ENCODE measurements at regions not wholly inside any gene's neighbourhood (a gene's known extent, or its start where the extent isn't known, plus 50 kb on each side); places are given as distances from the start of the nearest gene placed in this dataset.

DNA sequence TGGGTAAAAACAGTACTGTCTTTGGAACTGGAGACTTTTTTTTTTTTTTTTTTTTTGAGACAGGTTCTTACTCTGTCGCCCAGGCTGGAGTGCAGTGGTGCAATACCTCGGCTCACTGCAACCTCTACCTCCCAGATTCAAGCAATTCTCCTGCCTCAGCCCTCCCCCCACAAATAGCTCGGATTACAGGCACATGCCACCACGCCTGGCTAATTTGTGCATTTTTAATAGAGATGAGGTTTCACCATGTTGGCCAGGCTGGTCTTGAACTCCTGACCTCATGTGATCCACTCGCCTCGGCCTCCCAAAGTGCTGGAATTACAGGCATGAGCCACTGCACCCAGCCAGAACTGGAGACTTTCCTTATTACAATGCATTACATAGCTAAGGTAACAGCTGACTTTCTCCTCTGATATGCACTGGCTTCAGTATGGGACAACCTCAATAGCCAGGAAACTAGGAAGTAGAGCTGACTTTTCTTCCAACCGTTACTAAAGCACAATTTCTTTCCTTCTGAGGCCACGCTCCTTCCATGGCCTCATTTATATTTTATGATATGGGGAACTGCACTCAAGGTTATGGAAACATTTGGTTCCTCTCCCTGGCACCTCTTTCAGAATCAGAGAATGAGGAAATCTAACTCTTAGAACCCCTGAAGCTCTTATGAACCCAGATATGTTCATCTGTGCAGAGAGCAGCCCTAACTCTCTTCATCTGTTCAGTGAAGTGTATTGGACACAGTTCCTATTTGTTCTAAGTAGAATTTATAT is 53.5 kb upstream of the FAM9B start:
- no peak for TF ChIP-seq ZFX (IDR thresholded peaks at IDR 0.05)
- TF ChIP-seq, protein P1, sequence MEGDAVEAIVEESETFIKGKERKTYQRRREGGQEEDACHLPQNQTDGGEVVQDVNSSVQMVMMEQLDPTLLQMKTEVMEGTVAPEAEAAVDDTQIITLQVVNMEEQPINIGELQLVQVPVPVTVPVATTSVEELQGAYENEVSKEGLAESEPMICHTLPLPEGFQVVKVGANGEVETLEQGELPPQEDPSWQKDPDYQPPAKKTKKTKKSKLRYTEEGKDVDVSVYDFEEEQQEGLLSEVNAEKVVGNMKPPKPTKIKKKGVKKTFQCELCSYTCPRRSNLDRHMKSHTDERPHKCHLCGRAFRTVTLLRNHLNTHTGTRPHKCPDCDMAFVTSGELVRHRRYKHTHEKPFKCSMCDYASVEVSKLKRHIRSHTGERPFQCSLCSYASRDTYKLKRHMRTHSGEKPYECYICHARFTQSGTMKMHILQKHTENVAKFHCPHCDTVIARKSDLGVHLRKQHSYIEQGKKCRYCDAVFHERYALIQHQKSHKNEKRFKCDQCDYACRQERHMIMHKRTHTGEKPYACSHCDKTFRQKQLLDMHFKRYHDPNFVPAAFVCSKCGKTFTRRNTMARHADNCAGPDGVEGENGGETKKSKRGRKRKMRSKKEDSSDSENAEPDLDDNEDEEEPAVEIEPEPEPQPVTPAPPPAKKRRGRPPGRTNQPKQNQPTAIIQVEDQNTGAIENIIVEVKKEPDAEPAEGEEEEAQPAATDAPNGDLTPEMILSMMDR (conservative IDR thresholded peaks at IDR 0.05): no peak
- H3K27ac ChIP-seq: no peak overlapping the region

DNA sequence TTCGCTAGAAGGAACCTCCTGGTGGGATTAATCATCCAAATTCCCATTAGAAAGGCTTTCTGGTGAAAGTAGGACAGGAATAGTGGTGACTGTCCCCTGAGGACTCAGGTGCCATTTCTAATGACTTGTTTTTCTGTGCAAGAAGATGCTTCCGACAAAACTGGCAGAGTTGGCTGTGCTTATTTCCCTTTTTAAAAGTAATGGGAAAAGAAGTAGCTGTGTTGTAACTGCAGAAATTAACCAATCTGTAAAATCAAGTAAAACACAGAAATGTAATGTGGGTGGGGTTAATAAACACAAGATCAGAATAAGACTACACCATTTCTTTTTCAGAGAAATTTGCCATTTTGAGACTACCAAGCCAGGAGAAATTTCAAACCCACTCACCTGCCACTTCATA is 55.0 kb upstream of the FAM9B start:
- H3K27ac ChIP-seq: no peak overlapping the region
- TF ChIP-seq, protein P1 (conservative IDR thresholded peaks at IDR 0.05): no peak
- no peak for TF ChIP-seq ZFX (IDR thresholded peaks at IDR 0.05)

DNA sequence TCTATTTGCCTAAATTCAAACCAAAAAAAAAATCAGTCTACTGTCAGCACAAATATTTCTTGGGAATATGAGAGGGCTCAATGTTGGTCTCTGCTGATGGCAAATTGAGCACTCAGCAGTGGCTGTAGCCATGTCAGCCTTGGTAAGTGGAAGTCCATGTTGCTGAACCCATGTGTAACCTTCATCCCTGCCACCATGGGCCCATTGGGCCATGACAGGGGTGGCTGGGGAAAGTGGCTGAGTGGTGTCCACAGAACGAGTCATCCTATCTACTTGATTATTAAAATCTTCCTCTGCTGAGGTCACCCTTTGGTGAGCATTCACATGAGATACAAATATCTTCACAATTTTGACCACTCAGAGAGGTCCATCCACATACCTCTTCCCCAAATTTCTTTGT is 56.8 kb upstream of the FAM9B start:
- TF ChIP-seq, protein P1 (conservative IDR thresholded peaks at IDR 0.05): no peak
- no peak for TF ChIP-seq ZFX (IDR thresholded peaks at IDR 0.05)
- no peak overlapping the region for H3K27ac ChIP-seq

DNA sequence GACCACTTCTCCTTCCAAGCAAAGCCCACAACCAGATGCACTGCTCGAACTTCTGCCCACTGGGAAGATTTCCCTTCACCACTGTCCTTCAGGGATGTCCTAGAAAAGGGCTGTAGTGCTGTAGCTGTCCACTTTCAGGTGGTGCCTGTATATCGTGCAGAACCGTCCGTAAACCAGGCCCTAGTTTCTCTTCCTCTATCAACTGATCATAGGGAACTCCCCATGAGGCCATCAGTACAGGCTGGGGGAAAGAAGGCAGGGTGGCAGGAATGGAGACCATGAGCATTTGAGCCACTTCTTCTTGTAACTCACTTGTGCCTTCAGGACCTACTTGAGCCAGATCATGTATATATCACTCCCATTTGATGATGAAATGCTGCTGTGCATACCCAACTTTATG is 57.3 kb upstream of the FAM9B start:
- TF ChIP-seq, protein P1 (conservative IDR thresholded peaks at IDR 0.05): no peak
- no peak for TF ChIP-seq ZFX (IDR thresholded peaks at IDR 0.05)
- no peak overlapping the region for H3K27ac ChIP-seq

DNA sequence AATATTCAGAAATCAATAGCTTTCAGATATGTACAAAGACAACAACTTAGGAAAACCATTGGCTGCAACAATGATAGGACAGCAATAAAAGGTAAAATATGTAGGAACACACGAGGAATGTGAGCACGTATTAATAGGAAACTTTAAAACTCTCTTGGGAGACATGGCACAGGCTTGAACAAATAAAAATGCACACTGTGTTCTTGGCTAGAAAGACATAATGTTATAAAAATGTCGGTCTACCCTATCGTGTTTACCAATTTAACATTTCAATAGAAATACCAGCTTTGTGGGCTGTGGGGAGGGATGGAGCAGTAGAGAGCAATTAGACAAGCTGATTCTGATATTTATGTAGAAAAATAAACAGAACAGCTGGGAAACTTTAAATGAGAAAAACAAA is 69.0 kb upstream of the FAM9B start:
- TF ChIP-seq, protein P1 (conservative IDR thresholded peaks at IDR 0.05): no peak
- no peak for TF ChIP-seq ZFX (IDR thresholded peaks at IDR 0.05)
- H3K27ac ChIP-seq: no peak overlapping the region

DNA sequence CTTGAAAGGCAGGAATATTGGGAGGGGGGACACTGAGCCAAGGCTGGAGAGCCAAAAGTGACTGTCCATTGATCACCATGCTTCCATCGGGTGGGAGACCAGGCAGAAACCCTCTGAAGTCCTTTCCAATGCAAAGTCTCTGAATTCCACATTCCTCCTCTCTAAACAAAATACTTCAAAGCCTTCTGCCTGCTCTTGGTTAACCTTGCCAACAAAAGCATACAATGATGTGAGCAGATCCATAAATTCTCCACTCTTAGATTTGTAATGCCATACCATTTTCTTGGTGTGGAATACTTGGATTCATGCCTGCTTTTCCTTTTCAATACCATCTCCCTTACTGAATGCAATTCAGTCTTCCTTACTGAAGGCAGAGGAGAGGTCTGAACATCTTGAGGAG is 74.1 kb upstream of the FAM9B start:
- no peak for TF ChIP-seq ZFX (IDR thresholded peaks at IDR 0.05)
- TF ChIP-seq, protein P1 (conservative IDR thresholded peaks at IDR 0.05): no peak
- no peak overlapping the region for H3K27ac ChIP-seq

DNA sequence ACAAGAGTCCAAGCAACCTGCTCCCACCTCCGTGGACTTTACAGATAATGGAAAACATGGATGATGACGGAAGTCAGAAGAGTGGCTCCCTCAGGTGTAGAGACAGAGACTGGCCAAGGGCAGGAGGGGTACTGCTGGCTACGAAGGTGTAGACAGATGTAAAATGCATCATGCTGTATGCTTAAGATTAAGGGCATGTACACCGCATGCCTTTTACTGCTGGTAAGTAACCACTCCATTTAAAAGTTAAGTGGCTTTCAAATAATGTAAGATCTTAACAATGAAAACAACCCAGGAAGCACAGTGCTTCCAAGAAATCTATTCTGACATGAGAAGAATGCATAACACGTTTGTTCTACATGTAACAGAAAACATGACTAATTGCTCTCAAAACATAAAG is 76.9 kb upstream of the FAM9B start:
- TF ChIP-seq, protein P1 (conservative IDR thresholded peaks at IDR 0.05): no peak
- no peak for TF ChIP-seq ZFX (IDR thresholded peaks at IDR 0.05)
- H3K27ac ChIP-seq: no peak overlapping the region

All from C4-2B (cell line).